HEK293 (cell line): ENCODE measurements at regions not wholly inside any gene's neighbourhood (a gene's known extent, or its start where the extent isn't known, plus 50 kb on each side); places are given as distances from the start of the nearest gene placed in this dataset.

Source experiments
- CTCF ChIP-seq: fragments of 450-650 bp; formaldehyde crosslinking; IDR thresholded peaks from 2 replicates; pipeline ENCODE4 v1.5.1; 2016; ENCODE audit warnings: missing biosample characterization, missing genetic modification characterization
- MYNN ChIP-seq: fragments of 450-650 bp; formaldehyde crosslinking; IDR thresholded peaks from 2 replicates; pipeline ENCODE4 v1.5.1; 2016; ENCODE audit warnings: missing biosample characterization, missing genetic modification characterization, borderline replicate concordance
- PRDM6 ChIP-seq: fragments of 450-650 bp; formaldehyde crosslinking; IDR thresholded peaks from 2 replicates; pipeline ENCODE4 v1.5.1; 2017; ENCODE audit warnings: missing biosample characterization, missing genetic modification characterization
- TCF7L2 ChIP-seq: IDR thresholded peaks from 2 replicates; pipeline ENCODE4 v1.6.1; 2011; ENCODE audit warnings: low read depth, mild to moderate bottlenecking, inconsistent platforms, low read length, moderate library complexity, borderline replicate concordance
- ZNF211 ChIP-seq: fragments of 450-650 bp; formaldehyde crosslinking; IDR thresholded peaks from 2 replicates; pipeline ENCODE4 v1.5.1; 2016; ENCODE audit warnings: low read depth, missing biosample characterization, missing genetic modification characterization
- ZNF24 ChIP-seq: fragments of 450-650 bp; formaldehyde crosslinking; IDR thresholded peaks from 2 replicates; pipeline ENCODE4 v1.5.1; 2016; ENCODE audit warnings: missing biosample characterization, missing genetic modification characterization
- ZNF26 ChIP-seq: fragments of 450-650 bp; formaldehyde crosslinking; IDR thresholded peaks from 2 replicates; pipeline ENCODE4 v1.5.1; 2016; ENCODE audit warnings: missing biosample characterization, missing genetic modification characterization
- ZNF704 ChIP-seq: fragments of 450-650 bp; formaldehyde crosslinking; IDR thresholded peaks from 2 replicates; pipeline ENCODE4 v1.5.1; 2016; ENCODE audit warnings: missing biosample characterization, missing genetic modification characterization
- TF ChIP-seq, protein P1 (sequence below): fragments of 450-650 bp; formaldehyde crosslinking; IDR thresholded peaks from 2 replicates; pipeline ENCODE4 v1.5.1; 2016; ENCODE audit warnings: missing biosample characterization, missing genetic modification characterization, low read depth
- TF ChIP-seq, protein P2 (sequence below): fragments of 450-650 bp; formaldehyde crosslinking; IDR thresholded peaks from 2 replicates; pipeline ENCODE4 v1.5.1; 2016; ENCODE audit warnings: missing biosample characterization, missing genetic modification characterization

GRCh38 chr12:19003987-19004619, 125.4 kb upstream of the PLEKHA5 start:
- TF ChIP-seq MYNN (tag by site-specific recombination) (no peak), ZNF24 (no peak), ZNF211 (no peak), TCF7L2 (no peak), PRDM6 (tag by site-specific recombination) (no peak), ZNF704 (tag by site-specific recombination) (no peak), CTCF (tag by site-specific recombination) (no peak), ZNF26 (tag by site-specific recombination) (no peak)
- TF ChIP-seq, protein P1, sequence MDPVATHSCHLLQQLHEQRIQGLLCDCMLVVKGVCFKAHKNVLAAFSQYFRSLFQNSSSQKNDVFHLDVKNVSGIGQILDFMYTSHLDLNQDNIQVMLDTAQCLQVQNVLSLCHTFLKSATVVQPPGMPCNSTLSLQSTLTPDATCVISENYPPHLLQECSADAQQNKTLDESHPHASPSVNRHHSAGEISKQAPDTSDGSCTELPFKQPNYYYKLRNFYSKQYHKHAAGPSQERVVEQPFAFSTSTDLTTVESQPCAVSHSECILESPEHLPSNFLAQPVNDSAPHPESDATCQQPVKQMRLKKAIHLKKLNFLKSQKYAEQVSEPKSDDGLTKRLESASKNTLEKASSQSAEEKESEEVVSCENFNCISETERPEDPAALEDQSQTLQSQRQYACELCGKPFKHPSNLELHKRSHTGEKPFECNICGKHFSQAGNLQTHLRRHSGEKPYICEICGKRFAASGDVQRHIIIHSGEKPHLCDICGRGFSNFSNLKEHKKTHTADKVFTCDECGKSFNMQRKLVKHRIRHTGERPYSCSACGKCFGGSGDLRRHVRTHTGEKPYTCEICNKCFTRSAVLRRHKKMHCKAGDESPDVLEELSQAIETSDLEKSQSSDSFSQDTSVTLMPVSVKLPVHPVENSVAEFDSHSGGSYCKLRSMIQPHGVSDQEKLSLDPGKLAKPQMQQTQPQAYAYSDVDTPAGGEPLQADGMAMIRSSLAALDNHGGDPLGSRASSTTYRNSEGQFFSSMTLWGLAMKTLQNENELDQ: no peak
- TF ChIP-seq, protein P2, sequence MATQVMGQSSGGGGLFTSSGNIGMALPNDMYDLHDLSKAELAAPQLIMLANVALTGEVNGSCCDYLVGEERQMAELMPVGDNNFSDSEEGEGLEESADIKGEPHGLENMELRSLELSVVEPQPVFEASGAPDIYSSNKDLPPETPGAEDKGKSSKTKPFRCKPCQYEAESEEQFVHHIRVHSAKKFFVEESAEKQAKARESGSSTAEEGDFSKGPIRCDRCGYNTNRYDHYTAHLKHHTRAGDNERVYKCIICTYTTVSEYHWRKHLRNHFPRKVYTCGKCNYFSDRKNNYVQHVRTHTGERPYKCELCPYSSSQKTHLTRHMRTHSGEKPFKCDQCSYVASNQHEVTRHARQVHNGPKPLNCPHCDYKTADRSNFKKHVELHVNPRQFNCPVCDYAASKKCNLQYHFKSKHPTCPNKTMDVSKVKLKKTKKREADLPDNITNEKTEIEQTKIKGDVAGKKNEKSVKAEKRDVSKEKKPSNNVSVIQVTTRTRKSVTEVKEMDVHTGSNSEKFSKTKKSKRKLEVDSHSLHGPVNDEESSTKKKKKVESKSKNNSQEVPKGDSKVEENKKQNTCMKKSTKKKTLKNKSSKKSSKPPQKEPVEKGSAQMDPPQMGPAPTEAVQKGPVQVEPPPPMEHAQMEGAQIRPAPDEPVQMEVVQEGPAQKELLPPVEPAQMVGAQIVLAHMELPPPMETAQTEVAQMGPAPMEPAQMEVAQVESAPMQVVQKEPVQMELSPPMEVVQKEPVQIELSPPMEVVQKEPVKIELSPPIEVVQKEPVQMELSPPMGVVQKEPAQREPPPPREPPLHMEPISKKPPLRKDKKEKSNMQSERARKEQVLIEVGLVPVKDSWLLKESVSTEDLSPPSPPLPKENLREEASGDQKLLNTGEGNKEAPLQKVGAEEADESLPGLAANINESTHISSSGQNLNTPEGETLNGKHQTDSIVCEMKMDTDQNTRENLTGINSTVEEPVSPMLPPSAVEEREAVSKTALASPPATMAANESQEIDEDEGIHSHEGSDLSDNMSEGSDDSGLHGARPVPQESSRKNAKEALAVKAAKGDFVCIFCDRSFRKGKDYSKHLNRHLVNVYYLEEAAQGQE (tag by site-specific recombination): no peak
